Glutamatergic neuron (in vitro differentiated cells): ENCODE measurements at regions not wholly inside any gene's neighbourhood (a gene's known extent, or its start where the extent isn't known, plus 50 kb on each side); places are given as distances from the start of the nearest gene placed in this dataset.

Experiments used
- DNase-seq: peaks from one replicate; pipeline ENCODE4 v3.0.0; 2022
- H3K27ac Mint-ChIP-seq: one replicate; pipeline ENCODE4 v1.8.0; 2020; ENCODE audit warnings: mild to moderate bottlenecking, mixed read lengths, inconsistent platforms; ENCODE audit not compliant: unreplicated experiment
- H3K27me3 Mint-ChIP-seq: one replicate; pipeline ENCODE4 v1.8.0; 2020; ENCODE audit warnings: mild to moderate bottlenecking, moderate library complexity, mixed read lengths, inconsistent platforms; ENCODE audit not compliant: unreplicated experiment
- H3K36me3 Mint-ChIP-seq: one replicate; pipeline ENCODE4 v1.8.0; 2020; ENCODE audit warnings: mild to moderate bottlenecking, mixed read lengths, inconsistent platforms; ENCODE audit not compliant: unreplicated experiment
- H3K4me1 Mint-ChIP-seq: one replicate; pipeline ENCODE4 v1.8.0; 2020; ENCODE audit warnings: mild to moderate bottlenecking, low read depth, mixed read lengths, inconsistent platforms; ENCODE audit not compliant: unreplicated experiment
- H3K4me3 Mint-ChIP-seq: one replicate; pipeline ENCODE4 v1.8.0; 2020; ENCODE audit warnings: mild to moderate bottlenecking, mixed read lengths, inconsistent platforms; ENCODE audit not compliant: unreplicated experiment
- H3K9me3 Mint-ChIP-seq: one replicate; pipeline ENCODE4 v1.8.0; 2020; ENCODE audit warnings: mild to moderate bottlenecking, moderate library complexity, mixed read lengths, inconsistent platforms; ENCODE audit not compliant: unreplicated experiment
- TF ChIP-seq, protein P1 (sequence below): fragments of 200-600 bp; sonication (generic); IDR thresholded peaks from one replicate; pipeline ENCODE4 v1.5.0; 2021; ENCODE audit not compliant: partially characterized antibody, unreplicated experiment

DNA sequence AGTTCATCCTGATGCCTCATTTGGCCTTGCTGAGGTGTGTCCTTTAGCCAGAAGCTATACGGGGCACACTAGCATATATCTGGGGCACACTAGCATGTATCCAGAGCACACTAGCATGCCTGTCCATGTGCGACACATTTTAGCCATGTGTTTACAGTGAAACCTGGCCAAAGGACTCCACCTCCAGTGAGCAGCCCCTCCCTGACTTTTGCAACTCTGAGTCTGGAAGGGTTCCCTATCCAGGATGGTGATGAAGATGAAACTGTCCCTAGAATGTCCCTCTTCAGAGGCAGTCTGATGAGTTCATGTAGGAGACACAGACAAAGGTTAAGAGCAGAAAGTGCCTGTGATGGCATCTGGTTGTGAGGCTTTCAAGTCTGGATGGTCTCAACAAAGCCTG lies 61.4 kb upstream of the LGALSL start:
- DNase-seq: no peak
- no peaks in the 10 kb centered on the region for H3K9me3 Mint-ChIP-seq
- H3K36me3 Mint-ChIP-seq: peaks cover 15% of the 10 kb centered on the region
- H3K4me3 Mint-ChIP-seq: no peak overlapping the region
- no peaks in the 10 kb centered on the region for H3K27me3 Mint-ChIP-seq
- H3K27ac Mint-ChIP-seq: no peak overlapping the region
- TF ChIP-seq, protein P1, sequence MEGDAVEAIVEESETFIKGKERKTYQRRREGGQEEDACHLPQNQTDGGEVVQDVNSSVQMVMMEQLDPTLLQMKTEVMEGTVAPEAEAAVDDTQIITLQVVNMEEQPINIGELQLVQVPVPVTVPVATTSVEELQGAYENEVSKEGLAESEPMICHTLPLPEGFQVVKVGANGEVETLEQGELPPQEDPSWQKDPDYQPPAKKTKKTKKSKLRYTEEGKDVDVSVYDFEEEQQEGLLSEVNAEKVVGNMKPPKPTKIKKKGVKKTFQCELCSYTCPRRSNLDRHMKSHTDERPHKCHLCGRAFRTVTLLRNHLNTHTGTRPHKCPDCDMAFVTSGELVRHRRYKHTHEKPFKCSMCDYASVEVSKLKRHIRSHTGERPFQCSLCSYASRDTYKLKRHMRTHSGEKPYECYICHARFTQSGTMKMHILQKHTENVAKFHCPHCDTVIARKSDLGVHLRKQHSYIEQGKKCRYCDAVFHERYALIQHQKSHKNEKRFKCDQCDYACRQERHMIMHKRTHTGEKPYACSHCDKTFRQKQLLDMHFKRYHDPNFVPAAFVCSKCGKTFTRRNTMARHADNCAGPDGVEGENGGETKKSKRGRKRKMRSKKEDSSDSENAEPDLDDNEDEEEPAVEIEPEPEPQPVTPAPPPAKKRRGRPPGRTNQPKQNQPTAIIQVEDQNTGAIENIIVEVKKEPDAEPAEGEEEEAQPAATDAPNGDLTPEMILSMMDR: no peak
- no peaks in the 10 kb centered on the region for H3K4me1 Mint-ChIP-seq

DNA sequence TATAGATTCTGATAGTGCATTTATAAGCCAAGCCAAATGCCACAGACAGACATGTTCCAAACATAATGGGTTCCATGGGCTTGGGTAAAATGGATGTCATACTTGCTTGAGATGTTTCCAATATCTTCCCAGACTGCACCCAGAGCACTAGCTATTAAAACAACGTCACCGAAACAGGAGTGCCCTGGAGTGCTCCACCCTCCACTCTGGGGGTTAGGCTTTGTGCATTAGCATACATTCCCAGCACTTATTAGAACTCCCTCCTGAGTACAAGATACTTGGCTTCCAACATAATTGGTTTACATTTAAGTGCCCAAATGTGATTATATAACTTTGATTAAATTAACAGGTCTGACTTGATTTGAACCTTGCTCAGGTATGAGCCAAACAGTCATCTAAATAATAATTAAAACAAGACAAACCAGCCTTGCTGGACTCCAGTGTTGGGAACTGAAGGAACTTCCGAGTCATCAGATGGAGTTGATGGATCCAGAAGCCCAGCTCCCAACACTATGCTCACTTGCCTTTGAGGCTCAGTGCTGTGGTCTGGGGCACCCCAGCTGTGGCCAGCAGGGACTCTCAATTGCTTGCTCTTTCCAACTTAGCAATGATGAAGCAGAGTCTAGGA lies 60.5 kb upstream of the LGALSL start:
- H3K4me1 Mint-ChIP-seq: no peaks in the 10 kb centered on the region
- H3K27ac Mint-ChIP-seq: no peak overlapping the region
- no peaks in the 10 kb centered on the region for H3K9me3 Mint-ChIP-seq
- DNase-seq: no peak
- TF ChIP-seq, protein P1: no peak
- peaks cover 18% of the 10 kb centered on the region for H3K36me3 Mint-ChIP-seq
- H3K27me3 Mint-ChIP-seq: peaks cover under 1% of the 10 kb centered on the region
- no peak overlapping the region for H3K4me3 Mint-ChIP-seq

- Mint-ChIP-seq H3K27me3 (peaks cover 2% of the 10 kb centered on the region), H3K27ac (no peak overlapping the region), H3K36me3 (peaks cover 21% of the 10 kb centered on the region), H3K9me3 (no peaks in the 10 kb centered on the region), H3K4me3 (no peak overlapping the region), H3K4me1 (no peaks in the 10 kb centered on the region)
- TF ChIP-seq, protein P1: no peak
- DNase-seq: no peak
Measured at GRCh38 chr2:64394153-64394552, 59.8 kb upstream of the LGALSL start.

- H3K27ac Mint-ChIP-seq: no peak overlapping the region
- peaks cover 2% of the 10 kb centered on the region for H3K27me3 Mint-ChIP-seq
- H3K36me3 Mint-ChIP-seq: peaks cover 14% of the 10 kb centered on the region
- H3K4me1 Mint-ChIP-seq: no peaks in the 10 kb centered on the region
- DNase-seq: no peak
- H3K9me3 Mint-ChIP-seq: no peaks in the 10 kb centered on the region
- no peak overlapping the region for H3K4me3 Mint-ChIP-seq
- TF ChIP-seq, protein P1: no peak
Measured at GRCh38 chr2:64396001-64396400, 58.0 kb upstream of the LGALSL start.

- H3K4me3 Mint-ChIP-seq: no peak overlapping the region
Measured at GRCh38 chr2:64396551-64396950, 57.4 kb upstream of the LGALSL start.

More at GRCh38 chr2:64396551-64396950, 57.4 kb upstream of the LGALSL start:
- no peak for DNase-seq
- H3K9me3 Mint-ChIP-seq: no peaks in the 10 kb centered on the region
- no peak overlapping the region for H3K27ac Mint-ChIP-seq
- H3K4me1 Mint-ChIP-seq: no peaks in the 10 kb centered on the region
- peaks cover 9% of the 10 kb centered on the region for H3K36me3 Mint-ChIP-seq
- TF ChIP-seq, protein P1: no peak
- H3K27me3 Mint-ChIP-seq: peaks cover 2% of the 10 kb centered on the region
